K562 (cell line): ENCODE measurements at regions not wholly inside any gene's neighbourhood (a gene's known extent, or its start where the extent isn't known, plus 50 kb on each side); places are given as distances from the start of the nearest gene placed in this dataset.

ENCODE experiments used
- ATAC-seq: fragments of 200-7000 bp; cut with Tn5 transposase; 3 replicates; pipeline ENCODE4 v1.9.1; 2020; ENCODE audit warnings: moderate library complexity
- BruUV-seq: library from RNA; stranded (reverse); fragments of 400-500 nt; replicated peaks from 2 replicates; lab custom pipeline; 2021; lab: Mats Ljungman, UMichigan
- CTCF ChIA-PET: fragments of 300-600 bp; formaldehyde crosslinking; extraction: SDS; loops from one replicate; lab custom pipeline; 2021; ENCODE audit warnings: low intra/inter-chr PET ratio; lab: Yijun Ruan, JAX
- POLR2A ChIA-PET: fragments of 300-600, 350-650 bp; sonication (Branson Sonifier 250); formaldehyde crosslinking; extraction: SDS; loops from one replicate; lab custom pipeline; 2021; ENCODE audit warnings: antibody characterized with exemption, inconsistent platforms; lab: Yijun Ruan, JAX
- DNase-seq, 4 experiments: peaks; one replicate each; pipeline versions ENCODE4 v3.0.0 to v3.0.0-alpha.2; 2011 to 2018; ENCODE audit warnings: low spot score in 3 of 4, mixed read lengths in 3 of 4; ENCODE audit errors: extremely low read depth in 1 of 4
- FAIRE-seq: peaks from 2 replicates; lab custom pipeline; 2011; peaks lifted over from hg19 to GRCh38; lab: Jason Lieb, UNC
- H2AFZ ChIP-seq: 2 replicates; pipeline ENCODE4 v1.6.0; 2011; ENCODE audit warnings: low read depth, low read length, control low read depth, inconsistent platforms
- H3K27ac ChIP-seq: fragments of 200-600 bp; 3 replicates; pipeline ENCODE4 v1.8.0; 2011; ENCODE audit warnings: low read depth, mild to moderate bottlenecking, control low read depth, inconsistent platforms, low read length, moderate library complexity, mixed read lengths; ENCODE audit errors: extremely low read depth
- H3K27me3 ChIP-seq, 2 experiments: fragments of 300-600 bp in 1 of 2; 2 replicates in 1 of 2; 3 replicates in 1 of 2; pipeline versions ENCODE4 v1.6.0 to v1.8.0; 2011; ENCODE audit warnings: inconsistent platforms in 2 of 2, low read length in 2 of 2, mild to moderate bottlenecking in 1 of 2, mixed read lengths in 1 of 2, moderate library complexity in 1 of 2; ENCODE audit not compliant: control insufficient read depth in 2 of 2, insufficient read depth in 2 of 2
- H3K36me3 ChIP-seq: fragments of 300-600 bp; 3 replicates; pipeline ENCODE4 v1.8.0; 2011; ENCODE audit warnings: mild to moderate bottlenecking, low read length, inconsistent platforms; ENCODE audit not compliant: control insufficient read depth, insufficient read depth
- H3K4me1 ChIP-seq, 2 experiments: fragments of 200-600 bp in 1 of 2; replicated peaks in 1 of 2; 2 replicates in 1 of 2; 3 replicates in 1 of 2; pipeline versions ENCODE4 v1.5.1 to v1.8.0; 2011; ENCODE audit warnings: inconsistent platforms in 2 of 2, low read length in 2 of 2, mild to moderate bottlenecking in 1 of 2, mixed read lengths in 1 of 2, moderate library complexity in 1 of 2; ENCODE audit not compliant: control insufficient read depth in 2 of 2, insufficient read depth in 2 of 2
- H3K4me2 ChIP-seq: 2 replicates; pipeline ENCODE4 v1.6.1; 2011; ENCODE audit warnings: low read length, control low read depth, inconsistent platforms, mixed read lengths; ENCODE audit not compliant: insufficient read depth
- H3K4me3 ChIP-seq: fragments of 200-600 bp; sonication (generic), shearing (Covaris generic); 2 replicates; pipeline ENCODE4 v1.5.1; 2016; ENCODE audit warnings: control low read depth, inconsistent platforms
- H3K79me2 ChIP-seq: fragments of 200-600 bp; 3 replicates; pipeline ENCODE4 v1.8.0; 2011; ENCODE audit warnings: low read length, inconsistent platforms; ENCODE audit not compliant: control insufficient read depth, insufficient read depth
- H3K9ac ChIP-seq, 2 experiments: 2 replicates each; pipeline versions ENCODE4 v1.6.0 to v1.6.1; 2011; ENCODE audit warnings: low read depth in 2 of 2, low read length in 2 of 2, control low read depth in 1 of 2, inconsistent platforms in 1 of 2, mild to moderate bottlenecking in 1 of 2, mixed read lengths in 1 of 2; ENCODE audit not compliant: insufficient read depth in 1 of 2
- H3K9me1 ChIP-seq: one replicate; pipeline ENCODE4 v1.6.0; 2011; ENCODE audit warnings: inconsistent platforms, mild to moderate bottlenecking, low read length, moderate library complexity; ENCODE audit not compliant: control insufficient read depth, insufficient read depth
- H3K9me3 ChIP-seq: replicated peaks from 2 replicates; pipeline ENCODE4 v1.5.1; 2011; ENCODE audit warnings: low read depth, low read length, inconsistent platforms; ENCODE audit not compliant: control insufficient read depth, insufficient read depth
- H4K20me1 ChIP-seq: replicated peaks from 2 replicates; pipeline ENCODE4 v1.6.1; 2011; ENCODE audit warnings: low read length, inconsistent platforms, mixed read lengths; ENCODE audit not compliant: control insufficient read depth, insufficient read depth
- BHLHE40 ChIP-seq: IDR thresholded peaks from 2 replicates; pipeline ENCODE4 v1.6.1; 2011; ENCODE audit warnings: low read length, improper control_type of control experiment
- HDAC6 ChIP-seq: IDR thresholded peaks from 2 replicates; pipeline ENCODE4 v1.6.1; 2012; ENCODE audit warnings: low read depth, mild to moderate bottlenecking, control low read depth, inconsistent platforms, low read length, moderate library complexity
- HNRNPUL1 ChIP-seq: fragments of 200-400 bp; formaldehyde crosslinking; IDR thresholded peaks from 2 replicates; pipeline ENCODE4 v1.6.1; 2017; ENCODE audit warnings: low read length
- JUN ChIP-seq, 2 experiments: sonication (generic) in 1 of 2; formaldehyde crosslinking in 1 of 2; IDR thresholded peaks; 2 replicates each; pipeline versions ENCODE4 v1.6.1 to v1.8.0; 2012 to 2022; ENCODE audit warnings: borderline replicate concordance in 2 of 2, mild to moderate bottlenecking in 2 of 2, improper control_type of control experiment in 1 of 2, low read depth in 1 of 2, low read length in 1 of 2, missing genetic modification reagents in 1 of 2
- KDM1A ChIP-seq, 2 experiments: fragments of 450-650 bp; IDR thresholded peaks; 2 replicates each; pipeline ENCODE4 v1.6.1; 2016; ENCODE audit warnings: mild to moderate bottlenecking in 2 of 2
- KDM2B ChIP-seq: fragments of 250-450 bp; sonication (Bioruptor Pico); IDR thresholded peaks from 2 replicates; pipeline ENCODE4 v1.8.0; 2021; ENCODE audit warnings: mild to moderate bottlenecking, moderate library complexity
- KLF6 ChIP-seq: fragments of 250-450 bp; sonication (Bioruptor Pico); IDR thresholded peaks from 2 replicates; pipeline ENCODE4 v1.4.0; 2020; ENCODE audit warnings: mild to moderate bottlenecking, moderate library complexity, borderline replicate concordance
- NFYB ChIP-seq: IDR thresholded peaks from 2 replicates; pipeline ENCODE4 v1.6.1; 2011; ENCODE audit warnings: mild to moderate bottlenecking, moderate library complexity; ENCODE audit not compliant: insufficient read length; ENCODE audit errors: extremely low read depth
- NUFIP1 ChIP-seq: fragments of 450-650 bp; IDR thresholded peaks from 2 replicates; pipeline ENCODE4 v1.6.1; 2018; ENCODE audit not compliant: partially characterized antibody
- POLR3G ChIP-seq: IDR thresholded peaks from 2 replicates; pipeline ENCODE4 v1.6.1; 2011; ENCODE audit not compliant: insufficient read length, insufficient replicate concordance; ENCODE audit errors: extremely low read depth
- SLC30A9 ChIP-seq: fragments of 250-450 bp; sonication (Bioruptor Pico); IDR thresholded peaks from 2 replicates; pipeline ENCODE4 v1.8.0; 2022; ENCODE audit warnings: mild to moderate bottlenecking, moderate library complexity
- XRCC3 ChIP-seq: fragments of 450-650 bp; IDR thresholded peaks from 2 replicates; pipeline ENCODE4 v1.6.1; 2017; ENCODE audit warnings: mild to moderate bottlenecking, moderate library complexity
- ZNF253 ChIP-seq: fragments of 250-450 bp; sonication (Bioruptor Pico); conservative IDR thresholded peaks from 2 replicates; pipeline ENCODE4 v1.6.1; 2021; ENCODE audit warnings: mild to moderate bottlenecking
- ZNF507 ChIP-seq: conservative IDR thresholded peaks from 2 replicates; pipeline ENCODE4 v1.6.1; 2017; ENCODE audit warnings: missing genetic modification characterization, missing compliant biosample characterization
- WGBS: fragments of 100-300 bp; shearing (Covaris generic); methylation state at CpG from one replicate; pipeline ENCODE4 v1.1.6; 2016; ENCODE audit warnings: low coverage, mixed read lengths; ENCODE audit not compliant: insufficient coverage; ENCODE audit errors: missing lambda C conversion rate; 5-methylcytosine and 5-hydroxymethylcytosine counted together
- in situ Hi-C: fragments of 300-500 bp; cut with MboI; formaldehyde crosslinking; loops from 4 replicates; pipeline ENCODE4 v1.15.0; 2018; ENCODE audit warnings: inconsistent platforms, mixed read lengths
- intact Hi-C: fragments of 100-400 bp; cut with micrococcal nuclease; formaldehyde crosslinking; loops from 2 replicates; pipeline ENCODE4 v1.14.2; 2022
- TF ChIP-seq, protein P1 (sequence below): fragments of 450-650 bp; IDR thresholded peaks from 2 replicates; pipeline ENCODE4 v1.6.1; 2016; ENCODE audit warnings: low read depth, mild to moderate bottlenecking, moderate library complexity
- TF ChIP-seq, protein P2 (sequence below): sonication (generic); formaldehyde crosslinking; IDR thresholded peaks from 2 replicates; pipeline ENCODE4 v1.8.1; 2023; ENCODE audit warnings: missing genetic modification reagents, mild to moderate bottlenecking, borderline replicate concordance
- TF ChIP-seq, protein P3 (sequence below): conservative IDR thresholded peaks from 2 replicates; pipeline ENCODE4 v1.6.1; 2011; ENCODE audit warnings: low read depth, mild to moderate bottlenecking, low read length; ENCODE audit not compliant: control insufficient read depth

DNA sequence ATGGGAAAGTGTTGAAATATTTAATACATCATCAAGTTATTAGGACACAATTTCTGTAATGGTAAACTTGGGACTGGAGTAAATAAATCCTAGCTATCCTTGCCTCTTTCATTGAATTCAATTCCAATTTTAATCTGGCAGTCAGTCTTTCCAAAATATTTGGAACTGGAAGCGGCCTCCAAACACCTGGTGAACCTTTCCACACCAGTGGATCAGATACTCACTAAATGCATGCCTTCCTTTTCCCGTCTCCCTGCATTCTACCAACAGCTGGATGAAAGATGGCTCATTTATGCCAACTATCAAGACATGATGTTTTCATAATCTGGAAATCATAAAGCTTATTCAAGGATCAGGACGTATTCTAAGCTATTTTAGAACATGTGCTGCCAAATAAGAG, 488.2 kb upstream of the SPHKAP start:
- in situ Hi-C loops (no loop called here), intact Hi-C loops (no loop called here)
- Histone ChIP-seq H4K20me1 (no peaks in the 10 kb centered on the region), H3K27me3 (no peaks in the 10 kb centered on the region), H3K9me3 (no peaks in the 10 kb centered on the region), H3K79me2 (no peaks in the 10 kb centered on the region), H3K27ac (no peak overlapping the region), H3K9ac (no peak overlapping the region), H3K36me3 (no peaks in the 10 kb centered on the region), H3K9me1 (no peaks in the 10 kb centered on the region), H3K4me2 (no peak overlapping the region), H3K4me3 (no peak overlapping the region), H3K4me1 (no peaks in the 10 kb centered on the region), H2AFZ (no peak overlapping the region)
- CTCF ChIA-PET = no interaction called here
- ATAC-seq (no peak), FAIRE-seq (no peak), DNase-seq (no peak)
- no TSS peak for BruUV-seq
- POLR2A ChIA-PET = no interaction called here
- WGBS = 0% methylated on average over 3 of the region's 3 CpGs
- TF ChIP-seq, protein P1, sequence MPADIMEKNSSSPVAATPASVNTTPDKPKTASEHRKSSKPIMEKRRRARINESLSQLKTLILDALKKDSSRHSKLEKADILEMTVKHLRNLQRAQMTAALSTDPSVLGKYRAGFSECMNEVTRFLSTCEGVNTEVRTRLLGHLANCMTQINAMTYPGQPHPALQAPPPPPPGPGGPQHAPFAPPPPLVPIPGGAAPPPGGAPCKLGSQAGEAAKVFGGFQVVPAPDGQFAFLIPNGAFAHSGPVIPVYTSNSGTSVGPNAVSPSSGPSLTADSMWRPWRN = no peak
- TF ChIP-seq KDM2B (CRISPR knock-in tag) = no peak
- TF ChIP-seq HNRNPUL1 = no peak
- TF ChIP-seq SLC30A9 (CRISPR knock-in tag) = no peak
- TF ChIP-seq HDAC6 = no peak
- no peak for TF ChIP-seq KLF6 (CRISPR knock-in tag)
- no peak for TF ChIP-seq ZNF253
- TF ChIP-seq BHLHE40 = no peak
- no peak for TF ChIP-seq JUN (IDR thresholded peaks at IDR 0.05; ENCODE audit: borderline replicate concordance, low read depth, low read length)
- TF ChIP-seq JUN (CRISPR knock-in tag; IDR thresholded peaks at IDR 0.05; ENCODE audit: borderline replicate concordance) = no peak
- no peak for TF ChIP-seq NUFIP1
- TF ChIP-seq, protein P2, sequence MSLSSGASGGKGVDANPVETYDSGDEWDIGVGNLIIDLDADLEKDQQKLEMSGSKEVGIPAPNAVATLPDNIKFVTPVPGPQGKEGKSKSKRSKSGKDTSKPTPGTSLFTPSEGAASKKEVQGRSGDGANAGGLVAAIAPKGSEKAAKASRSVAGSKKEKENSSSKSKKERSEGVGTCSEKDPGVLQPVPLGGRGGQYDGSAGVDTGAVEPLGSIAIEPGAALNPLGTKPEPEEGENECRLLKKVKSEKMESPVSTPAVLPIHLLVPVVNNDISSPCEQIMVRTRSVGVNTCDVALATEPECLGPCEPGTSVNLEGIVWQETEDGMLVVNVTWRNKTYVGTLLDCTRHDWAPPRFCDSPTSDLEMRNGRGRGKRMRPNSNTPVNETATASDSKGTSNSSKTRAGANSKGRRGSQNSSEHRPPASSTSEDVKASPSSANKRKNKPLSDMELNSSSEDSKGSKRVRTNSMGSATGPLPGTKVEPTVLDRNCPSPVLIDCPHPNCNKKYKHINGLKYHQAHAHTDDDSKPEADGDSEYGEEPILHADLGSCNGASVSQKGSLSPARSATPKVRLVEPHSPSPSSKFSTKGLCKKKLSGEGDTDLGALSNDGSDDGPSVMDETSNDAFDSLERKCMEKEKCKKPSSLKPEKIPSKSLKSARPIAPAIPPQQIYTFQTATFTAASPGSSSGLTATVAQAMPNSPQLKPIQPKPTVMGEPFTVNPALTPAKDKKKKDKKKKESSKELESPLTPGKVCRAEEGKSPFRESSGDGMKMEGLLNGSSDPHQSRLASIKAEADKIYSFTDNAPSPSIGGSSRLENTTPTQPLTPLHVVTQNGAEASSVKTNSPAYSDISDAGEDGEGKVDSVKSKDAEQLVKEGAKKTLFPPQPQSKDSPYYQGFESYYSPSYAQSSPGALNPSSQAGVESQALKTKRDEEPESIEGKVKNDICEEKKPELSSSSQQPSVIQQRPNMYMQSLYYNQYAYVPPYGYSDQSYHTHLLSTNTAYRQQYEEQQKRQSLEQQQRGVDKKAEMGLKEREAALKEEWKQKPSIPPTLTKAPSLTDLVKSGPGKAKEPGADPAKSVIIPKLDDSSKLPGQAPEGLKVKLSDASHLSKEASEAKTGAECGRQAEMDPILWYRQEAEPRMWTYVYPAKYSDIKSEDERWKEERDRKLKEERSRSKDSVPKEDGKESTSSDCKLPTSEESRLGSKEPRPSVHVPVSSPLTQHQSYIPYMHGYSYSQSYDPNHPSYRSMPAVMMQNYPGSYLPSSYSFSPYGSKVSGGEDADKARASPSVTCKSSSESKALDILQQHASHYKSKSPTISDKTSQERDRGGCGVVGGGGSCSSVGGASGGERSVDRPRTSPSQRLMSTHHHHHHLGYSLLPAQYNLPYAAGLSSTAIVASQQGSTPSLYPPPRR = no peak
- TF ChIP-seq XRCC3 = no peak
- TF ChIP-seq, protein P3, sequence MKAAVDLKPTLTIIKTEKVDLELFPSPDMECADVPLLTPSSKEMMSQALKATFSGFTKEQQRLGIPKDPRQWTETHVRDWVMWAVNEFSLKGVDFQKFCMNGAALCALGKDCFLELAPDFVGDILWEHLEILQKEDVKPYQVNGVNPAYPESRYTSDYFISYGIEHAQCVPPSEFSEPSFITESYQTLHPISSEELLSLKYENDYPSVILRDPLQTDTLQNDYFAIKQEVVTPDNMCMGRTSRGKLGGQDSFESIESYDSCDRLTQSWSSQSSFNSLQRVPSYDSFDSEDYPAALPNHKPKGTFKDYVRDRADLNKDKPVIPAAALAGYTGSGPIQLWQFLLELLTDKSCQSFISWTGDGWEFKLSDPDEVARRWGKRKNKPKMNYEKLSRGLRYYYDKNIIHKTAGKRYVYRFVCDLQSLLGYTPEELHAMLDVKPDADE = no peak
- TF ChIP-seq ZNF507 (tag) = no peak
- TF ChIP-seq POLR3G = no peak
- no peak for TF ChIP-seq NFYB
- no peak for TF ChIP-seq KDM1A (IDR thresholded peaks at IDR 0.05)
